T-cell (primary cell): ENCODE measurements at regions not wholly inside any gene's neighbourhood (a gene's known extent, or its start where the extent isn't known, plus 50 kb on each side); places are given as distances from the start of the nearest gene placed in this dataset.

Experiments
- ATAC-seq, 4 experiments: fragments of 200-7000 bp in 3 of 4; fragments of 150-1000 bp in 1 of 4; cut with Tn5 transposase; replicated peaks in 1 of 4; 1 replicate in 3 of 4; 2 replicates in 1 of 4; pipeline ENCODE4 v1.10.0; 2021; ENCODE audit warnings: moderate library complexity in 3 of 4, mild to moderate bottlenecking in 2 of 4, moderate number of reproducible peaks in 1 of 4
- CTCF ChIA-PET, 2 donors: fragments of 300-600 bp; sonication (Branson Sonifier 250); formaldehyde crosslinking; loops; one replicate each; lab custom pipeline; 2022; ENCODE audit warnings: antibody characterized with exemption in 2 of 2; lab: Charles Lee
- POLR2A ChIA-PET, 2 donors: fragments of 300-600 bp; sonication (Branson Sonifier 250); formaldehyde crosslinking; loops; one replicate each; lab custom pipeline; 2022; ENCODE audit warnings: antibody characterized with exemption in 2 of 2; lab: Charles Lee
- DNase-seq, 35 experiments: peaks; one replicate each; pipeline versions ENCODE4 v3.0.0 to v3.0.0-alpha.2; 2013 to 2023
- H3K27ac ChIP-seq: one replicate; pipeline ENCODE4 v1.5.1; 2013; ENCODE audit warnings: low read length
- H3K27me3 ChIP-seq, 2 experiments: replicated peaks in 1 of 2; 1 replicate in 1 of 2; 2 replicates in 1 of 2; pipeline versions ENCODE4 v1.6.1 to v1.7.0; 2013; ENCODE audit warnings: low read length in 1 of 2, mixed read lengths in 1 of 2; ENCODE audit not compliant: control insufficient read depth in 2 of 2, insufficient read depth in 2 of 2; ENCODE audit errors: extremely low read depth in 1 of 2
- H3K36me3 ChIP-seq, 2 donors: 1 replicate in 1 of 2; 2 replicates in 1 of 2; pipeline versions ENCODE4 v1.6.1 to v1.7.0; 2013; ENCODE audit warnings: low read length in 1 of 2; ENCODE audit not compliant: control insufficient read depth in 2 of 2, insufficient read depth in 1 of 2; ENCODE audit errors: extremely low read depth in 1 of 2
- H3K4me1 ChIP-seq, 2 experiments: 1 replicate in 1 of 2; 2 replicates in 1 of 2; pipeline versions ENCODE4 v1.6.1 to v1.7.0; 2013; ENCODE audit warnings: low read length in 2 of 2, mixed read lengths in 1 of 2; ENCODE audit not compliant: insufficient read depth in 2 of 2, control insufficient read depth in 1 of 2; ENCODE audit errors: extremely low read depth in 1 of 2
- H3K4me3 ChIP-seq, 2 donors: 1 replicate in 1 of 2; 2 replicates in 1 of 2; pipeline versions ENCODE4 v1.5.1 to v1.7.0; 2013; ENCODE audit warnings: mild to moderate bottlenecking in 2 of 2, low read length in 1 of 2, moderate library complexity in 1 of 2; ENCODE audit not compliant: control insufficient read depth in 1 of 2; ENCODE audit errors: extremely low read depth in 1 of 2
- H3K9me3 ChIP-seq: 2 replicates; pipeline ENCODE4 v1.7.0; 2013
- H3K27ac Mint-ChIP-seq, 2 donors: one replicate each; pipeline ENCODE4 v1.8.0; 2020 to 2021; ENCODE audit warnings: mild to moderate bottlenecking in 2 of 2, mixed read lengths in 2 of 2
- H3K27me3 Mint-ChIP-seq, 2 donors: one replicate each; pipeline ENCODE4 v1.8.0; 2021 to 2022; ENCODE audit warnings: mixed read lengths in 2 of 2
- H3K36me3 Mint-ChIP-seq: one replicate; pipeline ENCODE4 v1.8.0; 2021; ENCODE audit warnings: mixed read lengths
- H3K4me1 Mint-ChIP-seq, 3 donors: one replicate each; pipeline ENCODE4 v1.8.0; 2020 to 2022; ENCODE audit warnings: mixed read lengths in 3 of 3, mild to moderate bottlenecking in 1 of 3
- H3K4me3 Mint-ChIP-seq, 3 donors: one replicate each; pipeline ENCODE4 v1.8.0; 2020 to 2022; ENCODE audit warnings: mild to moderate bottlenecking in 3 of 3, mixed read lengths in 3 of 3, moderate library complexity in 3 of 3
- H3K9me3 Mint-ChIP-seq, 3 donors: one replicate each; pipeline ENCODE4 v1.8.0; 2020 to 2022; ENCODE audit warnings: mixed read lengths in 3 of 3
- WGBS: methylation state at CpG from one replicate; pipeline ENCODE4 v1.1.5; 2013; ENCODE audit warnings: missing lambda C conversion rate; ENCODE audit not compliant: insufficient coverage; 5-methylcytosine and 5-hydroxymethylcytosine counted together

GRCh38 chr15:62782896-62783295 is 259.7 kb upstream of the TPM1 start:
- H3K9me3 ChIP-seq = no peaks in the 10 kb centered on the region
- Mint-ChIP-seq H3K9me3 (no peaks in the 10 kb centered on the region), H3K36me3 (no peaks in the 10 kb centered on the region), H3K27ac (no peak overlapping the region), H3K4me1 (no peaks in the 10 kb centered on the region), H3K4me3 (no peak overlapping the region), H3K27me3 (peaks cover 1 to 5% of the 10 kb centered on the region in 2 donors)
- DNase-seq (no peak), ATAC-seq (no peak)
- H3K27ac ChIP-seq = no peak overlapping the region
- ChIA-PET POLR2A (no interaction called here), CTCF (no interaction called here)
- H3K4me1 ChIP-seq = no peaks in the 10 kb centered on the region
- H3K27me3 ChIP-seq = peaks cover 0 to 15% of the 10 kb centered on the region in 2 experiments
- 82% methylated on average over 1 of the region's 1 CpG for WGBS
- no peaks in the 10 kb centered on the region for H3K36me3 ChIP-seq
- no peak overlapping the region for H3K4me3 ChIP-seq

GRCh38 chr15:62783303-62783957 is 259.1 kb upstream of the TPM1 start:
- DNase-seq (no peak), ATAC-seq (no peak)
- H3K27me3 Mint-ChIP-seq = peaks cover 1 to 5% of the 10 kb centered on the region in 2 donors
- CTCF ChIA-PET = no interaction called here
- H3K36me3 Mint-ChIP-seq = no peaks in the 10 kb centered on the region
- Histone ChIP-seq H3K27me3 (peaks cover 0 to 15% of the 10 kb centered on the region in 2 experiments), H3K9me3 (no peaks in the 10 kb centered on the region), H3K4me1 (no peaks in the 10 kb centered on the region), H3K27ac (no peak overlapping the region), H3K36me3 (no peaks in the 10 kb centered on the region), H3K4me3 (no peak overlapping the region)
- no peaks in the 10 kb centered on the region for H3K4me1 Mint-ChIP-seq
- POLR2A ChIA-PET = no interaction called here
- 86% methylated on average over 13 of the region's 14 CpGs for WGBS
- no peaks in the 10 kb centered on the region for H3K9me3 Mint-ChIP-seq
- no peak overlapping the region for H3K27ac Mint-ChIP-seq
- H3K4me3 Mint-ChIP-seq = no peak overlapping the region

GRCh38 chr15:62785881-62786828 is 256.4 kb upstream of the TPM1 start:
- ChIA-PET POLR2A (no interaction called here), CTCF (no interaction called here)
- no peaks in the 10 kb centered on the region for H3K9me3 Mint-ChIP-seq
- no peak overlapping the region for H3K4me3 ChIP-seq
- no CpG with 5 or more reads among the region's 10 CpGs for WGBS
- peaks cover 0 to 21% of the 10 kb centered on the region in 2 experiments for H3K27me3 ChIP-seq
- DNase-seq (no peak), ATAC-seq (no peak)
- H3K27ac ChIP-seq = no peak overlapping the region
- H3K27ac Mint-ChIP-seq = no peak overlapping the region
- H3K4me1 ChIP-seq = no peaks in the 10 kb centered on the region
- H3K27me3 Mint-ChIP-seq = peaks cover 5 to 7% of the 10 kb centered on the region in 2 donors
- no peaks in the 10 kb centered on the region for H3K9me3 ChIP-seq
- H3K36me3 Mint-ChIP-seq = no peaks in the 10 kb centered on the region
- H3K36me3 ChIP-seq = no peaks in the 10 kb centered on the region
- H3K4me3 Mint-ChIP-seq = no peak overlapping the region
- H3K4me1 Mint-ChIP-seq = no peaks in the 10 kb centered on the region

- Histone ChIP-seq H3K4me1 (no peaks in the 10 kb centered on the region), H3K4me3 (no peak overlapping the region), H3K27me3 (peaks cover 0 to 18% of the 10 kb centered on the region in 2 experiments), H3K36me3 (no peaks in the 10 kb centered on the region), H3K27ac (no peak overlapping the region), H3K9me3 (no peaks in the 10 kb centered on the region)
- WGBS = no CpG with 5 or more reads among the region's 7 CpGs
- ChIA-PET CTCF (interaction anchor here in 1 of 2 donors (0.6 kb wide), 1 partner anchor 19 kb away, joined by 3 read pairs; no protein-coding TSS in a partner anchor), POLR2A (interaction anchor here in 1 of 2 donors (0.7 kb wide), 1 partner anchor 64 kb away, joined by 5 read pairs; no protein-coding TSS in a partner anchor)
- Mint-ChIP-seq H3K4me3 (no peak overlapping the region), H3K9me3 (no peaks in the 10 kb centered on the region), H3K27ac (no peak overlapping the region), H3K4me1 (no peaks in the 10 kb centered on the region), H3K27me3 (peaks cover 5 to 7% of the 10 kb centered on the region in 2 donors), H3K36me3 (no peaks in the 10 kb centered on the region)
- DNase-seq = no peak
- ATAC-seq = no peak
Observed at GRCh38 chr15:62787401-62787800, 255.1 kb upstream of the TPM1 start.

GRCh38 chr15:62788224-62788623 is 254.3 kb upstream of the TPM1 start:
- CTCF ChIA-PET = no interaction called here
- Histone ChIP-seq H3K9me3 (no peaks in the 10 kb centered on the region), H3K27ac (no peak overlapping the region), H3K27me3 (peaks cover 0 to 22% of the 10 kb centered on the region in 2 experiments), H3K36me3 (no peaks in the 10 kb centered on the region), H3K4me3 (no peak overlapping the region), H3K4me1 (no peaks in the 10 kb centered on the region)
- POLR2A ChIA-PET = no interaction called here
- DNase-seq = no peak
- Mint-ChIP-seq H3K4me1 (no peaks in the 10 kb centered on the region), H3K27ac (no peak overlapping the region), H3K36me3 (no peaks in the 10 kb centered on the region), H3K27me3 (peaks cover 5 to 6% of the 10 kb centered on the region in 2 donors), H3K9me3 (no peaks in the 10 kb centered on the region), H3K4me3 (no peak overlapping the region)
- WGBS = no CpG with 5 or more reads among the region's 6 CpGs
- no peak for ATAC-seq

- DNase-seq (no peak), ATAC-seq (no peak)
- WGBS = 100% methylated on average over 1 of the region's 4 CpGs
- H3K27ac ChIP-seq = no peak overlapping the region
- H3K4me1 ChIP-seq = no peaks in the 10 kb centered on the region
- Mint-ChIP-seq H3K9me3 (no peaks in the 10 kb centered on the region), H3K36me3 (no peaks in the 10 kb centered on the region), H3K4me1 (no peaks in the 10 kb centered on the region), H3K27me3 (peaks cover 0 to 16% of the 10 kb centered on the region in 2 donors), H3K4me3 (no peak overlapping the region), H3K27ac (no peak overlapping the region)
- H3K27me3 ChIP-seq = peaks cover 0 to 29% of the 10 kb centered on the region in 2 experiments
- ChIA-PET CTCF (no interaction called here), POLR2A (no interaction called here)
- H3K9me3 ChIP-seq = no peaks in the 10 kb centered on the region
- no peaks in the 10 kb centered on the region for H3K36me3 ChIP-seq
- H3K4me3 ChIP-seq = no peak overlapping the region
Observed at GRCh38 chr15:62790546-62790945, 252.0 kb upstream of the TPM1 start.
